Eye (tissue), 1 donor: ENCODE measurements at regions not wholly inside any gene's neighbourhood (a gene's known extent, or its start where the extent isn't known, plus 50 kb on each side); places are given as distances from the start of the nearest gene placed in this dataset.
A peak's percentile ranks its signal among the peaks of the same experiment; 100 is the strongest.
"Not testable (repeated sequence)": the region's sequence is repeated elsewhere in the genome, so short reads cannot be mapped to it uniquely, and the experiment has no call there.

ENCODE experiments used
- DNase-seq: peaks from one replicate; pipeline ENCODE4 v3.0.0-alpha.2; 2015

DNA sequence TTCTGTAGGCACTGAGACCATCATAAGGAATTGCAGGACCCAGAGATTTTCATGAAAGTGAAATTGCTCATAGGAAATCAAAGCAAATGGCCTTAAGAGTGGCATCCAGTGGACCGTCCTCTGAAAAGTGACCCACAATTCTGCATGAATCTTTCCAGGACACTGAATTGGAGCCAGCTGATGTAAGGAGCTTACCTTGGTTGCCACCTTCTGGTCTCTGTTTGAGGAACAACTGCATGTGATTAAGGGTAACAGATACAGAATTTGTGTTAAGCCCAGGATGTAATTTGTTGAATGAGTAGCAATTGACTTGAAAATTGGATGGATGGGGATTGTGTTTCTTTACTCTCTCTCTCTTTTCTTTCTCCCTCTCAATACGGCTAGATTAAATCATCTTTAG lies 49.9 kb upstream of the GAS1 start:
- no peak for DNase-seq

DNA sequence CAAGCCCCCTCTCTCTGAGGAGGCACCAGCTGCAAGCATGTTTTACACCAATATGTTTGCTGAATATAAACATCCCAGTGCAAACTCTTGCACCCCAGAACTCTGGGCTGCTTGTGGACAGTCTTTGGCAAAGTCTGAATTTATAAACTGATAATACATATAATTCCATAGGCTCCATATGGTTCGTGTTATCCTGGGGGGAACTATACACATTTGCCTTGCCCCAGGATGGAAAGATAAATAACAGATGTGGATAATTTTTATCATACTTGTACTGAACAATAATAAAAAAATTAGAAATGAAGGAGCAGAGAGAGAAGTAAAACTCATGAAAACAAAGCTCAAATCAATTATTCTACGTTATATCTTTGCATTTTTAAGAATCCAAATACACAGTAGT lies 50.6 kb upstream of the GAS1 start:
- peak; percentile 57 for DNase-seq

DNA sequence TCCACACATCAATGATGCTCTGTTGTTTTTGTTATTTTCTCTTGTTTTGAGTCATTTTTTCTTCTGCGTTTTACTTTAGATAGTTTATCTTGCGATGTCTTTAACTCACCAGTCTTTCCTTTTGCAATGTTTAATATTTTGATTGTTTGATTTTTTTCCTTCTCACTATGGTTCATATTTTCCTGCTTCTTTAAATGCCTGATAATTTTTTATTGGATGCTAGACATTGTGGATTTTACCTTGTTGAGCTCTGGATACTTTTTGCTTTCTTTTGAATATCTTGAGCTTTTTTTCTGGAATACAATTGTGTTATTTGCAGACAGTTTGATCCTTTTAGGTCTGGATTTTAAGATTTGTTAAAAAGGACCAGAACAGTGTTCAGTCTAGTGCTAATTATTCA lies 55.2 kb upstream of the GAS1 start:
- no peak for DNase-seq

DNA sequence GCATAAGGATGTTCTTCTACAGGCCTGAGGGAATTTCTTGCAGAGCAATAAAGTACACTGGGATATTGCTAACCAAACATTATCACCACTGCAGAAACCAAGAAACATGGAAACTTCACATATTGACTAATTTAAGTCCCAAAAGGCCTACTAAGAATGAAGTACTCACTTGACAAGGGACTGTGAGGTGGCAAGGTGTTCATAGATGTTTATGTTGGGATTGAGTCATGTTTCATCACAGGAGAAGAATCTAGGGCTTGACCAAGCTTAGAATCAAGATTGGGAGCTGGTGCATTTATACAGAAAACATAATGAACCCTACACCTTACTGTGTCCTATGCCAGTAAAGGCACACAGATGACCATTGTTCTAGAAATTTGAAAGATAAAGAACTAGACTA lies 56.7 kb upstream of the GAS1 start:
- no peak for DNase-seq

DNA sequence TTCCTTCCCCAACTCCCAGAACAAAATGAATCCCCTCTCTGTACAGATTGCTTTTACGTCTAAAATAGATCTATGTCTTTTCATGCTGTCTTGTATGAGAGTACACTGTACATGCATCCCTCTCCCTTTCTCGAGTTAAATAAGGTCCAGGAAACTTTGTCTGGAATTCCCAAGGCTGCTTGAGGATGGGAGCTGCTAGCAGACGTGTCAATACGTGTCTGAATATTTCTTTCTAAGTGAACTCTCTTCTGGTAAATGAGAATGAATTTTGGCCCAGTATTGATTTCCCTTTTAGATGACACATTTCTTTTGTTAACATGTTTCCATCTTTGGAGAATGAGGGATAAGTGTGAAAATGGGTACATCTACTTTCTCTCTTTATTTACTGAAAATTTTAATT lies 59.6 kb upstream of the GAS1 start:
- DNase-seq: no peak

DNA sequence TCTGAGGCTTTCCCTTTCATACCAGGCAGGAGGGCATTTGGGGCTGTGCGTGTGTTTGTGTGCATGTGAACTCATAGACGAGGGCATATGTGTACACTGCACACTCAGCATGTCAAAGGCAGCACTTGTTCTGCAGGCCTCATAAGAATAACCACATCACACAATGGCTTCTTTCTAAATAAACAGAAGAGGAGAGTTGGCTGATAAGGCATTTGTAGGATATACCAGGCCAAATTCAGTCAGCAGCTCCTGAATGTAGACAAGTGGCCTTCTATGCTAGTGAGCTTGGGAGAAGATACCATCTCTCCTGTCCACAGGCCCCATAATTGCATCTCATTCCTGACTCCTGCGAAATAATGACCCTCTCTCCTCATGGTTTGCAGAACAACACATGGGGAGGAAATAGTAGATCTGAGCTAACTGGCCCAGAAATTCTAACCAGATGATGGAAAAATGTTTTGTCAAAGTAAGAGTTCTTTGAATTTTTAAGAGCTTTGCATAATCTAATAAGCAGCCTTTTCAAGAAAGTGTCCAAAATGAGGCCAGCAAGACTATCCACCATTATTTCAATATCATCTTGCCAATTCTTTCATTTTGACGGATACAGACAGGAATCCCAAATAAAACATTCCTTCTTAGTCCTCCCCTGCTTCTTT lies 60.5 kb upstream of the GAS1 start:
- peak; percentile 65 for DNase-seq

DNA sequence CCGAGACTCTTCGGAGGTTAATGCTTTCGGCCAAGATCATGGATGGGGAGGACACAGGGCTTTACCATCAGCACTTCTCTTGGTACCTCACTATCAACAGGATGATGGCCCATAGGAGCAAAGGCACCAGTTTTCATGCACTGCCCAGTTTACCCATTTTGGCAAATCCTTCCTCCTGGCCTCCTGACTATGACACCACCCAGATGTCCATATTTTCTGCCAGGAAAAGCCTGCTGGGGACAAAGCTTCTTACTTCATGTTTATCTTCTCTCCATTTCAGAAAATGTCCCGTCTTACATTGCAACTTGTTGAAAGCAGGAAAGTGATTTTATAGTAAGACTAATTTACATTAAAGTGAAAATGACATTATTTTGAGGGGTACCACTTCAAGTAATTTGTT lies 61.4 kb upstream of the GAS1 start:
- no peak for DNase-seq

DNA sequence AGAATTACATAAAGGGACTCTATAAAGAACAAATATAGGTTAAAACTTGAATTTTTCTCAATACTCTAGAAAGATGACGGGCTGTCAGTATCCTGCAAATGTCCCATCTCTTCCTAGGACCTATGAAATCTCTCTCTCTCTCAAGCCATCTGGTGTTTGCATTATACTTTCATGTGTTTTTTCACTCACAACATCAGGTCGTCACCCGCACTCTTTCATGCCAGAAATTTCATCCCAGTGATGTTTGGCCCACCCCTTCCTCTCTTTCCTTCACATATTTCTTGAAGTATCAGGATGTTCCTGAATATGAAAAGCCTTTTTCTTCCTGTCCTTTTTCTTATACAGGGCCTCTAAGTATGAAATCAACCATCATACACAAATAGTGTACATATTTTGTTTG lies 63.3 kb upstream of the GAS1 start:
- no peak for DNase-seq

DNA sequence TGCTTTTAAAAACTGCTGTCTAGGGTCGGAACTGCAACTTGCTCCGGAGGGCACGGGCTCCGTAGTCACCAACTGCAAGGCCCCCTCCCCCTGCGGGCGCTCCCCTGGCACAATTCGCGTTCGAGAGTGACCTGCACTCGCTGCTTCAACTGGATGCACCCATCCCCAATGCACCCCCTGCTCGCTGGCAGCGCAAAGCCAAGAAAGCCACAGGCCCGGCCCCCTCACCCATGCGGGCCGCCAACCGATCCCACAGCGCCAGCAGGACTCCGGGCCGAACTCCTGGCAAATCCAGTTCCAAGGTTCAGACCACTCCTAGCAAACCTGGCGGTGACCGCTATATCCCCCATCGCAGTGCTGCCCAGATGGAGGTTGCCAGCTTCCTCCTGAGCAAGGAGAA lies 64.2 kb upstream of the GAS1 start:
- no peak for DNase-seq

DNA sequence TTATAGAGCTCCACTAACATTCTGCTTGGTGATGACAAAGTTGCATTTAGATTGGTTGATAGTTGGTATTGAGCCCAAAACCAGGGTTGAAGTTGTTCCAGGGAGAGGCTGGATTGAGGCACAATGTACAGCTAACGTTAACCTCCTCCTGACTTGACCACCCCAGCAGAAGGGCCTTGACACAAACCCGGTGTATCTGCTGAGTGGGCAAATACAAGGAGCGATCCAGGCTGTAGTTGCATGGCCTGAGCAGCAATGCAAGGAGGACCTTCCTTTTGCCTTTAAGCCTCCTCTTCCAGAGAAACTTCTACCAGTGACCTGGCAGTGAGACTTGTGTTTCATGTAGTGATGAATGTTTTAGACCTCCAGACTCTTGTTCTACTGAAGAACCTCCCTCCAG lies 66.2 kb upstream of the GAS1 start:
- no peak for DNase-seq

DNA sequence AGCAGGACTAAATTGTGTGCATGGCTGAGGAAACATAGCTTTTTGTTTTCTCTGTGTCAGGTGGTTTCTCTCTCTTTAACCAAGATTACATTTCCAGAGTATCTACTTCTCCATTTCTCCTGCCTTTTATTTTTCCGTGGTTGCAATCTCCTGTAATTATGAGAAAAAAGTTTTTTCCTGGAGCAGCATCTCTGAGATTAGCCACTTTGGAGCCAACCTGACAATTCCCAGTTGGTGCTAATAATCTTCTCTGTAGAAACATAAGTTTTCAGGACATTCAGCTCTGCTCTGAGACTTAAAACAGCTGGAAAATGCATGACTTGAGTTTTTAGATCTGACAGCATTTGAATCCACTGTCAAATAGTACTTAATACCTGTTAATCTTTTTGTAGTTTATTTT lies 67.1 kb upstream of the GAS1 start:
- DNase-seq: no peak

DNA sequence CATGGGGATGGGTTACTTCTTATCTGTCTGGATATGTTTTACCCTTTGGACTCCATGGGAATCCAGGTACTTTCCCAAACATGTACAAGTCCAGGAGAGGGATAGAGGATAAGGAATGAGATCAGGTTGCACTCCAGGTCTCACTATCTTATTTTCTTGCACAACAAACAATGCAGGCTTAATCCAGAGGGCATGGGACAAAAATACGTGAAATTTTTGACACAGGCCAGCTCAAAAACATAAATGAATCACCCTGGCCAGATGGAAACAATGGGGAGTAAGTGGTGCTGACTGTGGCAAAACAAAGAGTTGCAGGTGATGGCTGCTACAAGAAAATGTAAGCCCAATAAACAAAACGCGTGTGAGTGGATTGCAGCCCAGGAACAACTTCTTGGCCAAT lies 69.4 kb upstream of the GAS1 start:
- DNase-seq: no peak

DNA sequence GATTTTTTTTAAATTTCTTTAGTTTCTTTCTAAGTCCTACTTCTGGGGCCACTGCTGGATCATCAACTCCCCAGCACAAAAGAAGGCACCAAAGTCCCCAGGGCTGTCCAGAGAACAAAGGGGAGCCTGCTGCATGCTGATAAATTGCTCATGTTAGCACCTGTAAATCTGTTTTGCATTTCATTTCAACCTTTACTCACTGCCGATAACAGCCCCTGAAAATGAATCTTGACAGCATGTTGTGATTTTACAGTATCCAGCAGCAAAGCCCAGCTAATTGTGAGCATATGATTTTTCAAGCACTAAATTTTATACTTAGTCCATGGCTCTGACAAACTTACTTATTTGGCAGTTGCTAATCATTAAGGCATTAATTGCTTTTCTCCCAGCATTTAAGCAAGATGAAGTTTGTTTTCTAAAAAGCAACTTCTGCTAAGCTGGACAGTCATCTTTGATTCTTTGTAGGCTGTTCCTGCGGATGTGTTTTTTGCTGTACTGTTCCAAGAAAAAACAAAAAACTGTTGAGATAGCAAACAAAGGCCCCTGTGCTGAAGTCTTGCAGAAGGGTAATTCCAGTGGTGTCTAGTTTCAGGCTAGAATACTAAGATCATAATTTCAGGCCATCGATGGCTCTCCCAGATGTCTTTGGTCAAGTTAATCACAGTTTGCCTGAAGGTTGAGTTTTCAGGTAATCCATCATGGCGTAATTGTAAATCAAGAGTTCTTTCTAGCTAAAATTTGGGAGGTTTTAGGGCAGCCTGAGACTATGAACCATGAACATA lies 73.1 kb upstream of the GAS1 start:
- no peak for DNase-seq

DNA sequence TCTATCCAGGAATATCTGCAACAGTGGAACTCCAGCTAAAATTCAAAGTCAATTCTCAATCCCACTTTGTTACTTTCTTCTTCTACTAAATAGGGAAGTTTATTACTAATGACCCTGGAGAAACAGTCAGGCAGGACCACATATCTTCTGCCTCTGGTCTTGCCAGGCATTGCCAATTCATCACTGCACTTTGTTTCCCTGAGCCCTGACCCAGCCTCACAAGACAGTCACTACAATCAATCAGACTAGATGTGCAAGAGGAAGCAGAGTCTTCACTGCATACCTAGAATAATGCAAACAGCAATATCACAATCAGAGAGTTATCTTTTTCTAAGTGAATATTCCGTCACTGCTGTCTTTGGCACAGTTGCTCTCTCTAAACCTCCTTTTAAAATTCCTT lies 74.9 kb upstream of the GAS1 start:
- no peak for DNase-seq

DNA sequence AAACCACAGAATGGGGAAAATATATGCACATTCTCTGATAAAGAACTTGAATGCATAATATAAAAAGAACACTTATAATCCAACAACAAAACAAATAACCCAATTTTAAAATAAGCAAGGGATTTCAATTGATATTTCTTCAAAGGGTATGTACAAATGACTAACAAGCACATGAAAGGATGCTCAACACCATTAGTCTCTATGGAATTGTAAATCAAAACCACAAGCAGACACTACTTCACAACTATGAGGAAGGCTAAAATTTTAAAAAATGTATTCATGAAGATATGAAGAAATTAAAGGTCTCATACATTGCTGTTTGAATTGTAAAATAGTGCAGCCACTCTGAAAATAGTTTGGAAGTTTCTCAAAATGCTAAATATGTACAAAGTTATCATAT lies 78.9 kb upstream of the GAS1 start:
- no peak for DNase-seq

DNA sequence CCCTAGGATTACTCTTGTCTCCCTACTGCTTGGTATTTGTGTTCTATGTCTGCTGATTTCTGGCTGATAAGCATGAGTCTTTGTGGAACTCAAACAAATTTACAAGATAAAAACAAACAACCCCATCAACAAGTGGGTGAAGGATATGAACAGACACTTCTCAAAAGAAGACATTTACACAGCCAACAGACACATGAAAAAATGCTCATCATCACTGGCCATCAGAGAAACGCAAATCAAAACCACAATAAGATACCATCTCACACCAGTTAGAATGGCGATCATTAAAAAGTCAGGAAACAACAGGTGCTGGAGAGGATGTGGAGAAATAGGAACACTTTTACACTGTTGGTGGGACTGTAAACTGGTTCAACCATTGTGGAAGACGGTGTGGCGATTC lies 81.5 kb upstream of the GAS1 start:
- not testable (repeated sequence) for DNase-seq

DNA sequence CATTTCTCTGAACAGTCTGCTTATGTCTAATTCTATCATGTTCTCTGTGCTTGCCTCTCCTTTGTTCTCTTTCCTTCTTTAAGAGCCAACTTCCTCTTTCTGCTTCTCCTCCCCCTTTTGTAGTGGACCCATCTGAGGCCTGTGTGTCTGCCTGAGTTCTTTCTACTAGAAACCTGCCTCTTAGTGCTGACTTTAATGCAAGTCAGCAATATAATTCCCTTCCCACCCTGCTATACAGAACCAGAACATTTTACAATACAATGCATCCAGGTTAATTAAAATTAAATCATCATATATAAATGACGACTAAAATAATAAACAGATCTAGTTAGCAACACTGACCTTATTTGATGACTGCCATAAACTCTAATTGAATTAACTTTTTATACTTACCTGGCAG lies 82.6 kb upstream of the GAS1 start:
- DNase-seq: no peak

DNA sequence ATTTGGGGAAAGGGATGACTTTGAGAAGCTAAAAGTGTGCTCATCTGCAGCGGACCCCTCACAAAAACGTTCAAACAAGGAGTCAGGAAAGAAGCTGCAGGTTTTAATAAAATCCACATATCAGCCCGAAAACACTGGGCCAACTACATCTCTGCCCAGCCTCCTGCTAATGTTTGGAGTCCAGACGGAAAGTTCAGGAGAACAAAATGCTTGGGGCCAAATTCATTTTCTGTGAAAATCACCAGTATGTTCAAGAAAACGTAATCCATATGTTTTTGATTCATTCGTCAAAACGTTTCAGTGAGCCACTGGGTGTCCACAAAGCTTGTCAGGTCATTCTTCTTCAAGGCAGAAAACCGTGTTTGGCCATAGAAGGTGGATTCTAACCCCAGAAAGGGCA lies 87.5 kb upstream of the GAS1 start:
- peak; percentile 41 for DNase-seq

DNA sequence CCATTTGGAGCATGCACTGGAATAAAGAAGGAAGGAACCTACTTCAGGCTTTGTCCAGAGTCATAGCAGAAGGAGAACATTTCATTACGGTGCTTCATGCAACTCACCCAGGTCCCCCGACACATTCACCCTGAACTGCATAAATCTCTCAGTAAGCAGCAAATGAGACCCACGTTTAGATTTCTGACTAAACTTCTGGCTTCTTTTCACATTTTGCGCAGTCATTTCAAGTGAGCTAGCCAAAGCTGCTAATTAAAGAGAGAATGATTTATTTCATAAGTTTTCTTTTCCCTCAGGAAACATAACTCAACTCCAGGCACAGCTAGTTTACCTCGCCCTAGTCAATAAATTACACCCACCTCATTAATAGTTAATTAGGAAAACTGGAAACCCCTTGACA lies 88.6 kb upstream of the GAS1 start:
- no peak for DNase-seq

DNA sequence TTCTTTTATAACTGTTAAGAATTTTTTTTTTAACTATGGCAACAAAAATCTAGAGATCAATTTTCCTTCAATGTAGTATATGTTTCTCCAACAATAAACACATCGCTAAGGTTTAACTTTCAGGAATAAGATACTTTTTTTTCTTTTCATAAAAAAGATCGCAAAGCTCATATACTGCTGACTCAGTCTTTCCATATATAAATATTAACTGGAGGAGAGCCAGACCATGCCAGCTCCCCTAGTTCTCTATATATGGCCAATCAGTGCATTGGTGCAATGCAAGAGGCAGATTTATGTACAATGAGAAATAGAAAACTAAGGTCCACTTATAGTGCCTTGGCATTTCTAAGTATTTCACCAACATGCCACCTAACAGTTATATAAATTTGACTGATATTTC lies 89.2 kb upstream of the GAS1 start:
- no peak for DNase-seq

DNA sequence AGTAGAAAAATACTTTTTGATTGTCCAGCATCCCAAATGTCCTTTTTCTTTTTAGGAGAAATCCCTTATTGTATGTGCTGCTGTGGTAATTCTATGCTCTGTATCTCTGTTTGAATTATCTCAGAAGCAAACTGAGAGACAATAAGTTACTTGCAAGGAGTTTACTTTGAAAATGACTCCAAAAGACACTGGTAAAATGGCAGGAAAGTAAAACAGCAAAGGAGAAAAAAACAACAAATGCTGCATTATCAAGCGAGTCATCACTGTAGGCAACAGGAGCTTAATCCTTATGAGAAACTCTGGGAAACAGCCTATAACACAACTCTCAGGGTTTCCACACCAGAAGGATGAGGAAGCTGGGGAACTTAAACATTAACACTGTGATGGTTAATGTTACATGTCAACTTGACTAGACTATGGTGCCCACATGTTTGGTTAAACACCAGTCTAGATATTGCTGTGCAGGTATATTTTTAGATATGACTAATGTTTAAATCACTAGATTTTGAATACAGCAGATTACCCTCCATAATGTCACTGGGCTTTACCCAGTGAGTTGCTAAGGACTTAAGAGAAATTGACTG lies 92.6 kb upstream of the GAS1 start:
- no peak for DNase-seq

DNA sequence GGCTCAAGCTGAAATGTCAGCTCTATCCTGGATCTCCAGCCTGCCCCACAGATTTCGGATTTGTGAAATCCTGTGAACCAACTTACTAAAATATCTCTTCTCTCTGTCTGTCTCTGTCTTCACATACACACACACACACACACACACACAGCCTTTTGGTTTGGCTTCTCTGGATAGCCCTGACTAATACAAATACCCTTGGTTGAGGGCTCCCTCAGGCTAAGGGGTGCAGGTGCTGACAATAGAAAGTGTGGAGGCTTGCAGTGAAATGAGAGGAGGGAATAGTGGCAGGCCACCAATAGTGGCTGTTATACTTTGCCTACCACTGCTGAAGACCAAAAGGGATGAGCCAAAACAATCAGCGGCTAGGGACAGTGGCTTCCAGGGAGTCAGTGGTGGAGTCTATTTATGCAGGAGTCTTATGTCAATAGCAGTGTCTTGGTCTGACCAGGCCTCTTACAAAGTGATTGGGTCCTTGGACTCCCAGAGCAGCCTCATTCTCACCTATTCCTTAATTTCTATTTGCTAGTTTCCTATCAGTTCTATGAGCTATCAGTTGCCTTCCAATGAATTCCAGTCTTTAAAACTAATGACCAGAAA lies 93.2 kb upstream of the GAS1 start:
- DNase-seq: no peak

DNA sequence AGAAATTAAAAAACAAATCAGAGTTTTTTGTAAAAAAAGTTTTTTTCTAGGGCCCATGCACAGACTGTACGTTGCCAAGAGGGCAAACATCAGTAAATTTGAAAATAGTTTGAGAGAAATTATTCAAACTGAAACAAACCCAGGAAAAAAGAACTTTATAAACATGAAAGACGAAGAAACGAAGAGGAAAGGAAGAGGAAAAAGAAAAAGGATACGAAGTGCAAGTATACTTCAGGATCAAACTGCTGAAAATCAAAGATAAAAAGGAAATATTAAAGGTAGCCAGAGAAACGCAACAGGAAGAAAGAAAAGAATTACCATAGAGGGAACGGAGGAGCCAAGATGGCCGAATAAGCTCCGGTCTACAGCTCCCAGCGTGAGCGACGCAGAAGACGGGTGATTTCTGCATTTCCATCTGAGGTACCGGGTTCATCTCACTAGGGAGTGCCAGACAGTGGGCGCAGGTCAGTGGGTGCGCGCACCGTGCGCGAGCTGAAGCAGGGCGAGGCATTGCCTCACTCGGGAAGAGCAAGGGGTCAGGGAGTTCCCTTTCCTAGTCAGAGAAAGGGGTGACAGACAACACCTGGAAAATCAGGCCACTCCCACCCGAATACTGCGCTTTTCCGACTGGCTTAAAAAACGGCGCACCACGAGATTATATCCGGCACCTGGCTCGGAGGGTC lies 94.4 kb upstream of the GAS1 start:
- not testable (repeated sequence) for DNase-seq
